ENCODE measurements at regions not wholly inside any gene's neighbourhood (a gene's known extent, or its start where the extent isn't known, plus 50 kb on each side); places are given as distances from the start of the nearest gene placed in this dataset.

GRCh38 chr9:109953300-109953699 is 173.3 kb downstream of the PALM2AKAP2 start:
- no peak for DNase-seq

DNA sequence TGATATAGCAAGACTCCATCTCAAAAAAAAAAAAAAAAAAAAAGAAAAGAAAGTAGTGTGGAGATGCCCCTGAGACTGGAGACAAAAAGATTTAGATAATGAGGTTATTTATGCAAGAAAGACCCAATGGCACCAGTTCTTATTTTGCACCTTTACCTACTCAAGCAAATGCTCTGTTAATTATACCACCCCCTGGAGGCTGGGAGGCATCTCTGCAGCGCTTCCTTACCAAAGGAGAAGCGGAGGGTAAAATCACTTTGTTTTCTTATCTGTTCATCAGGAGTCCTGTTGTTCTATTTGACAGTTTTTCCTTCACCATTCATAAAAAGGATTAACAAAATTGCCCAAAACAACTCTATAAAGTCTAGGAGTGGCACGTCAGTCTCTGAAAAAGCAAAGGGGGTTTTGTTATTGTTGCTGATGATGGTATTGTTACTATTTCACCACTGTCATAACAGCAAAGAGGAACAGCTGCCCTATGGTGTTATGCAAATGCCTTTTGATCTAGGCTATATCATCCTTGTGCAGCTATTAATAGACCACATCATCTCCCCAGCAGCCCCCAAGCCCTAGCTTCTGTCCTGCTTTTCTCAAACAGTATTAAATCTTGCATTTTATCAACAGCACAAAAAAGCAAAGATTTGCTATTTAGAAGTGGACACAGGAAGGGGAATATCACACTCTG is 174.0 kb downstream of the PALM2AKAP2 start:
- no peak for DNase-seq

DNA sequence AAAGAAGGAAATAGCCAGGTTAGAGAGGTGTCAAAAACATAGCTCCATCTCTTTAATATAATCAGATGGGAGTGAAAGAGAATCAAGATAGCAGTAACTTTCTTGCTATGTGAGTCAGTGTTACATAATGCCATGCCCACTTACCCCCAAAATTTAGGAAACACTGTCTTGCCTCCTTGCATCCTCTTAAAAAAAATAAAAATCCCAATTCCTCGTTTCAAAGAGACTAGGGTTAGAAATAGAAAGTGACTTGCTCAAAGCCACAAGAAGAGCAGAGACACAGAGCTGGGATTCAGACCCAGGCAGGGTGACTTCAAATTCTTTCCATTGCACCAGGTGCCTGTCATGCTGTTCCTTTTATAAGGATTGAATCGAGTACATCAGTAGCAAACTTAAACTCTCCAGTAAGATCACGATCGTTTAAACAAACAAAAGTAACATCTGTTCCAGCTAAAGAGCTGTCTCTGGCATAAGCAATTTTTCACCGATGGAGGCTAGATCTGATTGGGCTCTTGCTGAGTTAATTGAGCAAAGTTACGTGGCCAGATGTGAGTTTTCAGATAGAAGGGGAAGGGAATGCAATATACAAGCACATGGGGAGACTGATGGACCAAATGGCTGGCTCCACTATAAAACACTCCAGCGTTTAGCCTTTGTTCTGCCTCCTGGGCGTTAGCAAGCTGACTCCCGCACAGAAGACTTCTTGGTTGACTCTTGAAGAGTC is 176.9 kb downstream of the PALM2AKAP2 start:
- no peak for DNase-seq

GRCh38 chr9:109959679-109960078 is 179.7 kb downstream of the PALM2AKAP2 start:
- DNase-seq: no peak

DNA sequence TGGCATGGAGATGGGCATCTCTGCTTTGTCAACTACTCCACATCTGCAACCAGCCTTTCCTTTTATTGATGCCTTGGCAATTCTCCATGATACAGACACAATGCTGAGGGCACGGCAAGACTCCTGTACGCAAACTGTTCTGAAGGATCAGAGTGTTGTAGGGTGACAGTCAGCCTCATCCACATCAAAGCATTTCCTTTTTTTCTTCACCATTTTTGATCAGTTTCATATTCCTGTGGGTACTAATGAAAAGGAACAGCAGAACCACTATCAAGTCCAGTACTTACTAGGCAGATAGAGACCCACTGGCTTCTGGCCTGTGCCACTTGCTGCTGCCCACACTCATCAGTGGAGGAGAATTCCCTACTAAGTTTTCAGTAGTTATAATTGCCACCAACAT is 181.6 kb downstream of the PALM2AKAP2 start:
- no peak for DNase-seq

DNA sequence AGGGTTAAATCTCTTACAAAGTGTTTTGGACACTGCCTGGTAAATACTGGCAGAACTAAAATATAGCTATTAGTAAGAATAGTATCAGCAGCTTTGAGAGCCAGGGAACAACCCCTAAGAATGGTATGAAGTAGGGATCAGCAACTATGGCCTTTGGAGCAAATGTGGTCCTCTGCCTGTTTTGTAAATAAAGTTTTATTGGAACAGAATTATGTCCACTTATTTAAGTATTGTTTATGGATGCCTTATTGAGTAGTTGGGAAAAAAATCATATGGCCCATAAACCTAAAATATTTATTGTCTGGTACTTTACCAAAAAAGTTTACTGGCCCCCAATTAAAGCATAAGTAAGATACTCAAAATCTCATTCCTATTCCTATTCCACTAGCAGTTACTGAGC is 182.2 kb downstream of the PALM2AKAP2 start:
- DNase-seq: no peak

DNA sequence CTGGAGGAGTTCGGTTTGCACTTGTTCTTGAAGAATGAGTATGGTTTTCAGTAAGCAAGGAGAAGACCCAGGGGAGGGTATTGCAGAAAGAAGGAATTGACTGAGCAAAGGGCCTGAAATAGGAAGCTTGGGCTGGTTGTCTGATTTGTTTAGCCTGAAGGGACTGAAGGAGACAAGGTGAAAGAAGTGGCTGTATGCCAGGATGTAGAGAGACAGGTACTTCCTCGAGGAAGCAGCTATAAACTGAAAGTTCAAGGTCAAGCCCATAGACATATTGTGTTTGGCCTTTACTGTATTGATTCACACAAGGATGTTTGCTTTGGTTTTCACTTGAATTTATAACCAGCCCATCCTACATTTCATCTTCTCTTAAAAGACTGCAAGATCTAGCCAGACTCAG is 183.1 kb downstream of the PALM2AKAP2 start:
- DNase-seq: no peak

DNA sequence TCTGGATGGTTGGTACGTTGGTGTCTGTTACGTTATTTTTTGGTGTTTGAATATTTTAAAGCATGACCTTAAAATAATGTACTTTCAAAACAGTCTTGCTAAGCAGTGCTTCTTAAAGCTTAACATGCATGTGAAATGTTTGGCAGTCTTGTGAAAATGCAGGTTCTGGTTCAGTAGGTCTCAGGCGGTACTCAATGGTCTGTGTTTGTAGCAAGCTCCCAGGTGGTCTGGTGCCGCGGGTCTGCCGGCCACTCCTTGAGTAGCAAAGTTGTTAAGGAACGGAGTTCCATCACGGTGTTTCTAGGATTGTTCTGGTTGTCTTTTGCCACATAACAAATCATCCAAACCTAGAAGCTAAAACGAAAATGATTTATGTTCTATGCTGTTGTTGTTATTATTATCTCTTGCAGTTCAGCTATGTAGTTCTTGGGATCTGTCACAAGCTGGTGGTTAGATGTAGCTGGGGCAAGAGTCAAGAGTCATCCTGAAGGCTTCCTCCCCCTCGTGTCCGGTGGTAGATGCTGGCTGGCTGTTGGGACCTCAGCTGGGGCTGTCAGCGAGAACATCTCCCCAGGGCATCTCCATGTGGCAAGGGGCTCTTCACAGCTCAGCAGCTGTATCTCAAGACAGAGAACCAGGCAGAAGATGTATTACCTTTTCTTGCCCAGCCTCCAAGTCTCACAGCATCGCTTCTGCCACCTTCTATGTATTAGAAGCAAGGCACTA is 186.8 kb downstream of the PALM2AKAP2 start:
- DNase-seq: no peak

GRCh38 chr9:109967651-109968642 is 187.9 kb downstream of the PALM2AKAP2 start:
- DNase-seq: peak in 1 of 2 experiments; percentile 40

GRCh38 chr9:109969011-109969410 is 189.0 kb downstream of the PALM2AKAP2 start:
- DNase-seq: no peak

DNA sequence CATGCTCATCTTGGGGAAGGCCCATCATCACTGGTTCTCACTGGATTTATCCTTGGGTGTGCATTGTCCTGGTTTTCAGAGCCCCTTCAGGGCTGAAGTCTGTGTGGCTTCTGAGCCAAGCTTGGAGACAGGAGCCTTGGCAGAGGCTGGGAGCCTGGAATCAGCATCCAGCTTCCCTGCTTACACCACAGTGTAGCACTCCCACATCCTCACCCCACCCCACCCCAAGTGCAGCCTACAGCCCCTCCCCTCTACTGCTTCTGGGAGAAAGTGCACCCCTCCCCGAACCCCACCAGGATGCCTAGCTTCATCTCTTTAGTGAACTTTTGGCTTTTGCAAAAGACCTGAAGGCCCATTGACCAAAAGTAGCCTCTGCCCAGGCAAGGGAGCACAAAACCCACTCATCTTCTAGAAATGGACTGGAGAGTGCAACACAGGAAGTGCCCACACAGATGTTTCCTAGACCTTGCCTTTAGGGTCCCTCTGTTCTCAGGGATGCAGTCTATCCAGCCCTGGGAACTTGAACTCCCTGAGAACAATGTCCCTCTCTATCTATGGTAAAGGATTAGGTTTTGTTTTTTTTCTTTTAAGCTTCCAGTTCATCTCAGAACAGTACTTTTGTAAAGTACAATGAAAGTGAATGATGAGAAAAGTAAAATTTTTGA is 189.7 kb downstream of the PALM2AKAP2 start:
- no peak for DNase-seq

GRCh38 chr9:109971226-109971625 is 191.2 kb downstream of the PALM2AKAP2 start:
- no peak for DNase-seq

DNA sequence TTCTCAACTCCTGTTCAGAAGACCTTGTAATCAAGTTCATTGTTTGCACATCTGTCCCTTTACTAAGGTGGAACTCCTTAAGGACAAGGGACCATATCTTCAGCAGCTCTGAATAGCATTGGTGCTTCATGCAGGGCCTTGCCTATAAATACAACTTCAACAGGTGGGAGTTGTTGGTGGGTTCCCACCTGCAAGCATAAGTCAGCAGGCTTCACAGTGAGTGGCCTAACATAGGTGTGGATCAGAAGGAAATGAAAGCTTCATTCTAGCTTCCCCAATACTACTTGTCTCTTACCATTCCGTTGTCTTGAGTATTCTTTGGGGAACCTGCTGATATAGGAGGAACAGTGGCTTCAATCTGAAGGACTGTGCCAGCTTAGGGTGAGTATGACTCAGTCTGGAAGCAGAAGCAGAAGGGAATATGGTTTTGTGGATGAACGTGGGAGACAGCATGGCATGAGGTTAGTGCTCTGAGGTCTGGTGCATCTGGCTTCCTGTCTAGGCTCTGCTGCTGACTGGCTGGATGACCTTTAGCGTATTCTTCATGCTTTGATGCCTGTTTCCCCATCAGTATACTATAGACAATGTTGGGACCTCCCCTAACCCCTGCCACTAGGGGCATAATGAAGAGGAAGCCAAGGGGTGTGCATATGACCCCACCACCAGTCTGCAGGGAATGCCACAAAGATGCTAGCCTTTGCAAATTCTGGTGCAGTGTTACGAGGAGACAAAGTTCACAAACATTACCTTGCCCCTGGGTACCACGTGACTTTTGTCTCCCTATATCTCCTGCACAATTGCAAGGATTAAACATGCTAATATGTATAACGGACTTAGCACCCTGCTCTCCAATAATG is 192.3 kb downstream of the PALM2AKAP2 start:
- DNase-seq: peak in 1 of 2 experiments; percentile 39

GRCh38 chr9:109973336-109973735 is 193.3 kb downstream of the PALM2AKAP2 start:
- DNase-seq: no peak

- DNase-seq: peak; percentile 66 to 71
These were observed 194.3 kb downstream of the PALM2AKAP2 start for GRCh38 chr9:109974143-109974917.

DNA sequence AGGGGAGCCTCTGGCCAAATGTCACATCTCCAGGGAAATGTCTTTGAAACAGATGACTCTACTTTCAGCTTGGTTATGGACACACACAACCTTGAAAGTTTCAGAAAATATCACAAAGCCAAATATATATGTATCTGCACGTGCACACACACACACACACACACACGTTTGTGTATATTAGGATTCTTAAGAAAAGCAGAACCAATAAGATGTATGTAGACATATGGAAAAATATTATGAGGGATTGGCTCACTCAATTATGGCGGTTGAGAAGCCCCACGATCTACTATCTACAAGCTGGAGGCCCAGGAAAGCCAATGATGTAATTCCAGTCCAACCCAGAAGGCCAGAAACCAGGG is 194.9 kb downstream of the PALM2AKAP2 start:
- DNase-seq: no peak

- DNase-seq: peak in 1 of 2 experiments; percentile 30
These were observed 195.7 kb downstream of the PALM2AKAP2 start for GRCh38 chr9:109975574-109976295.

DNA sequence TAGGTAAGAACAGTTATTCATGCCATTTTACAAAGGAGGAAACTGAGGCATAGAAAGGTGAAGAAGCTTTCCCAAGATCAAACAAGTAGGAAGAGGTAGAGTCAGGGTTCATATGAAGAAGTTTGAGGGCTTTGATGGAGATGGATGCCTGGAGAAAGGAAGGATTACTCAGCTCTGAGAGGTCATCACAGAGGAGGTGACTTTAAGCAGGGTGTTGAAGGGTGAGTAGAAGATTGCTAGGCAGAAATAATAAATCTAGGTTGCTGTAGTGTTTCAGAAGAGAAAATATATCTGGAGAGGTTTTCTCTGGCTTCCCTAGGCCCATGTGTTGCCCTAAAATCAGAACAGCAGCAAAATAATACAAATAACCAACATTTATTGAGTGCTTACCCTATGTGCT is 196.3 kb downstream of the PALM2AKAP2 start:
- DNase-seq: no peak

DNA sequence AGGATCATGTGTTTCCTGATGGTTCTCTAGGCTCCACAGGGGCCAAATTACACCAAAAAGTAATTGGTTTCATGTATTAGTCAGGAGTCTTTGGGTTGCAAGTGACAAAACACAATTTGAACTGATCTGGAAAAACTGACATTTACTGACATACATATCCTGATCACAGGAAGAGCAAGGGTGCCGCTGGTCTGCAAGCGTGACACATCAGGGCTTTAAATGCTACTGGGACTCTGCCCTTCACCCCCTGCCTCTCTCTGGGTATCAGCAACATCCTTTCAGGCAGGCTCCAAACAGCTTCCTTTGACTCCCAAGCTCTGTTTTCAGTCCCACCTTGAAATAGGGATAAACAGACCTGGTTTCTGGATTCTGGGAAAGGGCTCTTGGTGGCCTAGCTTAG is 197.5 kb downstream of the PALM2AKAP2 start:
- peak in 1 of 2 experiments; percentile 51 for DNase-seq

- no peak for DNase-seq
These were observed 201.1 kb downstream of the PALM2AKAP2 start for GRCh38 chr9:109981091-109981490.

Measured in activated T-cell treated with anti-CD3 and anti-CD28 coated beads, Interleukin-2, amount 50 U/mL, for 48 hours (primary cell).